A549 (cell line): ENCODE measurements at regions not wholly inside any gene's neighbourhood (a gene's known extent, or its start where the extent isn't known, plus 50 kb on each side); places are given as distances from the start of the nearest gene placed in this dataset.

Source experiments
- HOXA7 ChIP-seq: fragments of 250-450 bp; sonication (Bioruptor Pico); IDR thresholded peaks from 2 replicates; pipeline ENCODE4 v1.5.0; 2020; ENCODE audit warnings: mild to moderate bottlenecking, moderate library complexity
- KDM5A ChIP-seq: fragments of 200-600 bp; sonication (generic); IDR thresholded peaks from 2 replicates; pipeline ENCODE4 v1.6.1; 2016; ENCODE audit warnings: antibody characterized with exemption, mild to moderate bottlenecking
- POLR2A ChIP-seq: IDR thresholded peaks from 2 replicates; pipeline ENCODE4 v1.6.1; 2012; ENCODE audit warnings: mild to moderate bottlenecking, low read length
- RARB ChIP-seq: fragments of 250-450 bp; sonication (Bioruptor Pico); IDR thresholded peaks from 2 replicates; pipeline ENCODE4 v1.8.0; 2021; ENCODE audit warnings: mild to moderate bottlenecking, moderate library complexity
- RNF2 ChIP-seq: fragments of 200-600 bp; sonication (generic); IDR thresholded peaks from 2 replicates; pipeline ENCODE4 v1.6.1; 2016; ENCODE audit warnings: low read depth, mild to moderate bottlenecking, antibody characterized with exemption, moderate library complexity, borderline replicate concordance
- TF ChIP-seq, protein P1 (sequence below): fragments of >200 bp; sonication (Bioruptor Twin); formaldehyde crosslinking; IDR thresholded peaks from 3 replicates; pipeline ENCODE4 v1.5.1; 2016

- no peak for TF ChIP-seq RNF2
- TF ChIP-seq POLR2A, result no peak
- TF ChIP-seq, protein P1, sequence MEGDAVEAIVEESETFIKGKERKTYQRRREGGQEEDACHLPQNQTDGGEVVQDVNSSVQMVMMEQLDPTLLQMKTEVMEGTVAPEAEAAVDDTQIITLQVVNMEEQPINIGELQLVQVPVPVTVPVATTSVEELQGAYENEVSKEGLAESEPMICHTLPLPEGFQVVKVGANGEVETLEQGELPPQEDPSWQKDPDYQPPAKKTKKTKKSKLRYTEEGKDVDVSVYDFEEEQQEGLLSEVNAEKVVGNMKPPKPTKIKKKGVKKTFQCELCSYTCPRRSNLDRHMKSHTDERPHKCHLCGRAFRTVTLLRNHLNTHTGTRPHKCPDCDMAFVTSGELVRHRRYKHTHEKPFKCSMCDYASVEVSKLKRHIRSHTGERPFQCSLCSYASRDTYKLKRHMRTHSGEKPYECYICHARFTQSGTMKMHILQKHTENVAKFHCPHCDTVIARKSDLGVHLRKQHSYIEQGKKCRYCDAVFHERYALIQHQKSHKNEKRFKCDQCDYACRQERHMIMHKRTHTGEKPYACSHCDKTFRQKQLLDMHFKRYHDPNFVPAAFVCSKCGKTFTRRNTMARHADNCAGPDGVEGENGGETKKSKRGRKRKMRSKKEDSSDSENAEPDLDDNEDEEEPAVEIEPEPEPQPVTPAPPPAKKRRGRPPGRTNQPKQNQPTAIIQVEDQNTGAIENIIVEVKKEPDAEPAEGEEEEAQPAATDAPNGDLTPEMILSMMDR, result no peak
- no peak for TF ChIP-seq KDM5A
- TF ChIP-seq HOXA7 (CRISPR knock-in tag), result no peak
- no peak for TF ChIP-seq RARB (CRISPR knock-in tag)
These were observed 163.7 kb downstream of the SNAPC1 start for GRCh38 chr14:61925732-61926435.
